Natural killer cell (primary cell): ENCODE measurements at regions not wholly inside any gene's neighbourhood (a gene's known extent, or its start where the extent isn't known, plus 50 kb on each side); places are given as distances from the start of the nearest gene placed in this dataset.

Experiments used
- ATAC-seq, 3 donors: fragments of 150-1000 bp in 2 of 3; fragments of 200-7000 bp in 1 of 3; cut with Tn5 transposase; 1 replicate in 1 of 3; 2 replicates in 2 of 3; pipeline ENCODE4 v1.10.0; 2021; ENCODE audit warnings: mild to moderate bottlenecking in 2 of 3, moderate library complexity in 2 of 3
- DNase-seq, 2 donors: peaks; one replicate each; pipeline versions ENCODE4 v3.0.0 to v3.0.0-alpha.2; 2013 to 2021; ENCODE audit warnings: mixed read lengths in 1 of 2
- H3K27ac ChIP-seq: one replicate; pipeline ENCODE4 v1.5.1; 2013; ENCODE audit warnings: mild to moderate bottlenecking, low read length
- H3K27me3 ChIP-seq: one replicate; pipeline ENCODE4 v1.6.1; 2013; ENCODE audit warnings: low read length; ENCODE audit not compliant: control insufficient read depth, insufficient read depth
- H3K36me3 ChIP-seq: one replicate; pipeline ENCODE4 v1.6.1; 2013; ENCODE audit warnings: low read length; ENCODE audit not compliant: control insufficient read depth, insufficient read depth
- H3K4me1 ChIP-seq: one replicate; pipeline ENCODE4 v1.6.1; 2013; ENCODE audit warnings: low read length; ENCODE audit not compliant: control insufficient read depth, insufficient read depth
- H3K4me3 ChIP-seq: one replicate; pipeline ENCODE4 v1.5.1; 2013; ENCODE audit warnings: low read length
- H3K9me3 ChIP-seq: one replicate; pipeline ENCODE4 v1.6.1; 2013; ENCODE audit warnings: low read length; ENCODE audit not compliant: control insufficient read depth, insufficient read depth
- H3K27ac Mint-ChIP-seq, 2 donors: one replicate each; pipeline ENCODE4 v1.8.0; 2022; ENCODE audit warnings: mild to moderate bottlenecking in 2 of 2, mixed read lengths in 2 of 2, moderate library complexity in 1 of 2
- H3K27me3 Mint-ChIP-seq, 2 donors: one replicate each; pipeline ENCODE4 v1.8.0; 2022; ENCODE audit warnings: low read depth in 2 of 2, mixed read lengths in 2 of 2
- H3K36me3 Mint-ChIP-seq: one replicate; pipeline ENCODE4 v1.8.0; 2022; ENCODE audit warnings: mixed read lengths
- H3K4me1 Mint-ChIP-seq, 2 donors: one replicate each; pipeline ENCODE4 v1.8.0; 2022; ENCODE audit warnings: mixed read lengths in 2 of 2
- H3K4me3 Mint-ChIP-seq: one replicate; pipeline ENCODE4 v1.8.0; 2022; ENCODE audit warnings: mild to moderate bottlenecking, moderate library complexity, mixed read lengths
- H3K9me3 Mint-ChIP-seq, 2 donors: one replicate each; pipeline ENCODE4 v1.8.0; 2022; ENCODE audit warnings: mixed read lengths in 2 of 2
- CTCF ChIP-seq: fragments of 200-600 bp; IDR thresholded peaks from one replicate; pipeline ENCODE4 v1.8.0; 2022; ENCODE audit warnings: antibody characterized with exemption
- WGBS: methylation state at CpG from one replicate; pipeline ENCODE4 v1.1.7; 2013; ENCODE audit warnings: missing lambda C conversion rate; ENCODE audit not compliant: insufficient coverage; 5-methylcytosine and 5-hydroxymethylcytosine counted together
- intact Hi-C: fragments of 100-400 bp; cut with micrococcal nuclease; formaldehyde crosslinking; loops from one replicate; pipeline ENCODE4 v1.14.2; 2022

DNA sequence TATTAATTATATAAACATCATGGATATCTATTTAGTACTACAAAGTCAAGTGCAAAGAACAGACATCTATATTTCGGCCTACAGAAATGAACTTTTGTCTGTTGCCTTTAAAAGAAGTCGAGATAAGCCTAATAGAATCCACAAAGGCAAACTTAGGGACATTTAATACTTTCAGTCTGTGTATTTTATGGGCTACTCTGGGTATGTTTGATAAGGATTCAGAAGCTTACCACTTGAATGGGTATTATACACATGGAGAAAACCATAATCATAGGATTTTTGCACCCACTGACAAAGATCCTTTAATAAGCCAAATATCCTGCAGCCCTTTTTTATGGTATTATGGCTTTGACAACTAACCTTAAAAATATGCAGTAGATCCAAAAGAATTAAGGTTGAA is 224.8 kb downstream of the LMO4 start:
- no peaks in the 10 kb centered on the region for H3K36me3 ChIP-seq
- no peak for TF ChIP-seq CTCF
- intact Hi-C loops: no loop called here
- Mint-ChIP-seq H3K36me3 (no peaks in the 10 kb centered on the region), H3K27me3 (no peaks in the 10 kb centered on the region), H3K9me3 (no peaks in the 10 kb centered on the region), H3K4me1 (no peaks in the 10 kb centered on the region), H3K27ac (no peak overlapping the region), H3K4me3 (no peak overlapping the region)
- 93% methylated on average over 2 of the region's 2 CpGs for WGBS
- DNase-seq (no peak), ATAC-seq (no peak)
- no peaks in the 10 kb centered on the region for H3K9me3 ChIP-seq
- H3K27ac ChIP-seq: no peak overlapping the region
- H3K4me1 ChIP-seq: no peaks in the 10 kb centered on the region
- no peak overlapping the region for H3K4me3 ChIP-seq
- no peaks in the 10 kb centered on the region for H3K27me3 ChIP-seq

GRCh38 chr1:87555366-87555765 is 226.7 kb downstream of the LMO4 start:
- H3K36me3 Mint-ChIP-seq: no peaks in the 10 kb centered on the region
- no peaks in the 10 kb centered on the region for H3K9me3 Mint-ChIP-seq
- intact Hi-C loops: no loop called here
- ATAC-seq (no peak), DNase-seq (no peak)
- H3K27me3 Mint-ChIP-seq: no peaks in the 10 kb centered on the region
- no peak for TF ChIP-seq CTCF
- Histone ChIP-seq H3K9me3 (no peaks in the 10 kb centered on the region), H3K36me3 (no peaks in the 10 kb centered on the region), H3K27ac (no peak overlapping the region), H3K4me3 (no peak overlapping the region), H3K27me3 (no peaks in the 10 kb centered on the region), H3K4me1 (no peaks in the 10 kb centered on the region)
- H3K4me3 Mint-ChIP-seq: no peak overlapping the region
- 92% methylated on average over 1 of the region's 1 CpG for WGBS
- no peak overlapping the region for H3K27ac Mint-ChIP-seq
- H3K4me1 Mint-ChIP-seq: no peaks in the 10 kb centered on the region

DNA sequence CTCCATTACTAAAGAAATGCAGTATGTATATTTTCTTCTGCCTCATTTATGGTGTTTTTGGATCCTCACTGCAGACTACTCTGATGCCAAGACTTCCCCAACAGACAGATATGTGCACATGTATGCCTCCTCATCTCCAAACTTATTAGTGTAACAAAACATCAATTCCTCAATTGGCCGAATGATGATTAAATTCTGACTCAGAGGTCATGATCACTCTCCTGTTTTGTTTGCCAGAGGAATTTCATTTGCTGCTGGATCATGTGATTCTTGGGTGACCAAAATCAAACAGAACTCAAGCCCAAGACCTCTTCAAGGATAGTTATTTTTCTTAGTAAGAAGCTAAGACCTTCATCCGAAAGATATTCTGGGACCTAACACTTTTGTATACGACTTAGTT is 227.6 kb downstream of the LMO4 start:
- intact Hi-C loops: no loop called here
- WGBS: 94% methylated on average over 3 of the region's 3 CpGs
- no peak overlapping the region for H3K27ac Mint-ChIP-seq
- no peaks in the 10 kb centered on the region for H3K27me3 ChIP-seq
- H3K36me3 ChIP-seq: no peaks in the 10 kb centered on the region
- no peaks in the 10 kb centered on the region for H3K4me1 ChIP-seq
- no peak for DNase-seq
- no peaks in the 10 kb centered on the region for H3K9me3 ChIP-seq
- no peak for TF ChIP-seq CTCF
- ATAC-seq: no peak
- no peak overlapping the region for H3K27ac ChIP-seq
- no peaks in the 10 kb centered on the region for H3K36me3 Mint-ChIP-seq
- no peaks in the 10 kb centered on the region for H3K4me1 Mint-ChIP-seq
- H3K9me3 Mint-ChIP-seq: no peaks in the 10 kb centered on the region
- no peak overlapping the region for H3K4me3 ChIP-seq
- no peaks in the 10 kb centered on the region for H3K27me3 Mint-ChIP-seq
- H3K4me3 Mint-ChIP-seq: no peak overlapping the region

GRCh38 chr1:87558921-87559320 is 230.2 kb downstream of the LMO4 start:
- Histone ChIP-seq H3K4me3 (no peak overlapping the region), H3K9me3 (no peaks in the 10 kb centered on the region), H3K36me3 (no peaks in the 10 kb centered on the region), H3K27ac (no peak overlapping the region), H3K4me1 (no peaks in the 10 kb centered on the region), H3K27me3 (no peaks in the 10 kb centered on the region)
- ATAC-seq (no peak), DNase-seq (no peak)
- intact Hi-C loops: no loop called here
- no peaks in the 10 kb centered on the region for H3K36me3 Mint-ChIP-seq
- H3K4me1 Mint-ChIP-seq: no peaks in the 10 kb centered on the region
- WGBS: 100% methylated on average over 1 of the region's 3 CpGs
- no peak for TF ChIP-seq CTCF
- H3K9me3 Mint-ChIP-seq: no peaks in the 10 kb centered on the region
- H3K27ac Mint-ChIP-seq: no peak overlapping the region
- H3K27me3 Mint-ChIP-seq: no peaks in the 10 kb centered on the region
- H3K4me3 Mint-ChIP-seq: no peak overlapping the region
